ENCODE measurements at regions not wholly inside any gene's neighbourhood (a gene's known extent, or its start where the extent isn't known, plus 50 kb on each side); places are given as distances from the start of the nearest gene placed in this dataset.

DNA sequence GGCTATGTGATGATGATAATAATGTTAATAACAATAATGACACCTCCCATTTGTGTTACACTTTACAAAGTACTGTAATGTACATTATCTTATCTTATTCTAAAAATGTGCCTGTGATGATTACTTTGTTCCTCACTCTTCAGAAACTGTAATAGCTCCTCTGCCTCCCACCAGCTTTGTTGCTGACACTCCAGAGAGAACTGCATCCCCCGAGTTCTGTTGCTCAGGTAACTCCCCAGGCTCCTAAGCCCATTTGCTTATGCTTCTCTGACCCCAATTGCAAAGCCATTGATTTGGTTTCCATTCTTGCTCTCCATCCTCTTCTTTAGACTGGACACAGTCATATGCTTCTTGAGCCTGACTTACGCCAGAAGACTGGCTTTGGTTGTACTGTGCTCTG lies 319.7 kb downstream of the EPM2A start:
- no peak overlapping the region for H3K4me3 Mint-ChIP-seq
- Histone ChIP-seq H3K4me2 (no peak overlapping the region), H3K4me3 (no peak overlapping the region), H3K4me1 (ENCODE audit: insufficient read depth) (no peaks in the 10 kb centered on the region), H3K79me2 (replicated peaks; ENCODE audit: insufficient read depth) (no peaks in the 10 kb centered on the region), H3K27ac (ENCODE audit: low read depth) (no peak overlapping the region), H3K36me3 (ENCODE audit: insufficient read depth) (no peaks in the 10 kb centered on the region), H4K20me1 (replicated peaks; ENCODE audit: insufficient read depth) (peaks cover 4% of the 10 kb centered on the region; the same call in 1 of the 2 replicates), H3K9me2 (ENCODE audit: insufficient read depth) (no peaks in the 10 kb centered on the region), H2AFZ (no peak overlapping the region; the same call in 1 of the 2 replicates), H3F3A (replicated peaks; ENCODE audit: low read depth) (no peaks in the 10 kb centered on the region), H3K27me3 (ENCODE audit: insufficient read depth) (no peaks in the 10 kb centered on the region)
- DNase-seq (ENCODE audit: low spot score) (no peak), ATAC-seq (no peak)
- H3K4me1 Mint-ChIP-seq: no peaks in the 10 kb centered on the region
- no peak overlapping the region for H3K27ac Mint-ChIP-seq
- TF ChIP-seq CREB1 (CRISPR knock-in tag; IDR thresholded peaks at IDR 0.05; ENCODE audit: low read depth): no peak
- TF ChIP-seq JUNB (IDR thresholded peaks at IDR 0.05; ENCODE audit: unreplicated experiment): no peak
- TF ChIP-seq ZNF331 (CRISPR knock-in tag; IDR thresholded peaks at IDR 0.05; ENCODE audit: low read depth): no peak
- TF ChIP-seq, protein P1, sequence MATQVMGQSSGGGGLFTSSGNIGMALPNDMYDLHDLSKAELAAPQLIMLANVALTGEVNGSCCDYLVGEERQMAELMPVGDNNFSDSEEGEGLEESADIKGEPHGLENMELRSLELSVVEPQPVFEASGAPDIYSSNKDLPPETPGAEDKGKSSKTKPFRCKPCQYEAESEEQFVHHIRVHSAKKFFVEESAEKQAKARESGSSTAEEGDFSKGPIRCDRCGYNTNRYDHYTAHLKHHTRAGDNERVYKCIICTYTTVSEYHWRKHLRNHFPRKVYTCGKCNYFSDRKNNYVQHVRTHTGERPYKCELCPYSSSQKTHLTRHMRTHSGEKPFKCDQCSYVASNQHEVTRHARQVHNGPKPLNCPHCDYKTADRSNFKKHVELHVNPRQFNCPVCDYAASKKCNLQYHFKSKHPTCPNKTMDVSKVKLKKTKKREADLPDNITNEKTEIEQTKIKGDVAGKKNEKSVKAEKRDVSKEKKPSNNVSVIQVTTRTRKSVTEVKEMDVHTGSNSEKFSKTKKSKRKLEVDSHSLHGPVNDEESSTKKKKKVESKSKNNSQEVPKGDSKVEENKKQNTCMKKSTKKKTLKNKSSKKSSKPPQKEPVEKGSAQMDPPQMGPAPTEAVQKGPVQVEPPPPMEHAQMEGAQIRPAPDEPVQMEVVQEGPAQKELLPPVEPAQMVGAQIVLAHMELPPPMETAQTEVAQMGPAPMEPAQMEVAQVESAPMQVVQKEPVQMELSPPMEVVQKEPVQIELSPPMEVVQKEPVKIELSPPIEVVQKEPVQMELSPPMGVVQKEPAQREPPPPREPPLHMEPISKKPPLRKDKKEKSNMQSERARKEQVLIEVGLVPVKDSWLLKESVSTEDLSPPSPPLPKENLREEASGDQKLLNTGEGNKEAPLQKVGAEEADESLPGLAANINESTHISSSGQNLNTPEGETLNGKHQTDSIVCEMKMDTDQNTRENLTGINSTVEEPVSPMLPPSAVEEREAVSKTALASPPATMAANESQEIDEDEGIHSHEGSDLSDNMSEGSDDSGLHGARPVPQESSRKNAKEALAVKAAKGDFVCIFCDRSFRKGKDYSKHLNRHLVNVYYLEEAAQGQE (IDR thresholded peaks at IDR 0.05; ENCODE audit: unreplicated experiment): no peak
- no peak for TF ChIP-seq EZH2phosphoT487 (IDR thresholded peaks at IDR 0.05; ENCODE audit: unreplicated experiment)
- TF ChIP-seq, protein P2, sequence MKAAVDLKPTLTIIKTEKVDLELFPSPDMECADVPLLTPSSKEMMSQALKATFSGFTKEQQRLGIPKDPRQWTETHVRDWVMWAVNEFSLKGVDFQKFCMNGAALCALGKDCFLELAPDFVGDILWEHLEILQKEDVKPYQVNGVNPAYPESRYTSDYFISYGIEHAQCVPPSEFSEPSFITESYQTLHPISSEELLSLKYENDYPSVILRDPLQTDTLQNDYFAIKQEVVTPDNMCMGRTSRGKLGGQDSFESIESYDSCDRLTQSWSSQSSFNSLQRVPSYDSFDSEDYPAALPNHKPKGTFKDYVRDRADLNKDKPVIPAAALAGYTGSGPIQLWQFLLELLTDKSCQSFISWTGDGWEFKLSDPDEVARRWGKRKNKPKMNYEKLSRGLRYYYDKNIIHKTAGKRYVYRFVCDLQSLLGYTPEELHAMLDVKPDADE (IDR thresholded peaks at IDR 0.05): no peak
- TF ChIP-seq NANOG (IDR thresholded peaks at IDR 0.05; ENCODE audit: borderline replicate concordance): no peak
- no peak for TF ChIP-seq EZH2 (IDR thresholded peaks at IDR 0.05; ENCODE audit: low read depth, unreplicated experiment)
- no peak for TF ChIP-seq POLR2AphosphoS5 (IDR thresholded peaks at IDR 0.05; ENCODE audit: low read depth)
- TF ChIP-seq, protein P3, sequence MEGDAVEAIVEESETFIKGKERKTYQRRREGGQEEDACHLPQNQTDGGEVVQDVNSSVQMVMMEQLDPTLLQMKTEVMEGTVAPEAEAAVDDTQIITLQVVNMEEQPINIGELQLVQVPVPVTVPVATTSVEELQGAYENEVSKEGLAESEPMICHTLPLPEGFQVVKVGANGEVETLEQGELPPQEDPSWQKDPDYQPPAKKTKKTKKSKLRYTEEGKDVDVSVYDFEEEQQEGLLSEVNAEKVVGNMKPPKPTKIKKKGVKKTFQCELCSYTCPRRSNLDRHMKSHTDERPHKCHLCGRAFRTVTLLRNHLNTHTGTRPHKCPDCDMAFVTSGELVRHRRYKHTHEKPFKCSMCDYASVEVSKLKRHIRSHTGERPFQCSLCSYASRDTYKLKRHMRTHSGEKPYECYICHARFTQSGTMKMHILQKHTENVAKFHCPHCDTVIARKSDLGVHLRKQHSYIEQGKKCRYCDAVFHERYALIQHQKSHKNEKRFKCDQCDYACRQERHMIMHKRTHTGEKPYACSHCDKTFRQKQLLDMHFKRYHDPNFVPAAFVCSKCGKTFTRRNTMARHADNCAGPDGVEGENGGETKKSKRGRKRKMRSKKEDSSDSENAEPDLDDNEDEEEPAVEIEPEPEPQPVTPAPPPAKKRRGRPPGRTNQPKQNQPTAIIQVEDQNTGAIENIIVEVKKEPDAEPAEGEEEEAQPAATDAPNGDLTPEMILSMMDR (conservative IDR thresholded peaks at IDR 0.05; ENCODE audit: low read depth in 2 of 2): no peak
- no peak for TF ChIP-seq STAT1 (IDR thresholded peaks at IDR 0.05; ENCODE audit: unreplicated experiment)
- TF ChIP-seq, protein P4, sequence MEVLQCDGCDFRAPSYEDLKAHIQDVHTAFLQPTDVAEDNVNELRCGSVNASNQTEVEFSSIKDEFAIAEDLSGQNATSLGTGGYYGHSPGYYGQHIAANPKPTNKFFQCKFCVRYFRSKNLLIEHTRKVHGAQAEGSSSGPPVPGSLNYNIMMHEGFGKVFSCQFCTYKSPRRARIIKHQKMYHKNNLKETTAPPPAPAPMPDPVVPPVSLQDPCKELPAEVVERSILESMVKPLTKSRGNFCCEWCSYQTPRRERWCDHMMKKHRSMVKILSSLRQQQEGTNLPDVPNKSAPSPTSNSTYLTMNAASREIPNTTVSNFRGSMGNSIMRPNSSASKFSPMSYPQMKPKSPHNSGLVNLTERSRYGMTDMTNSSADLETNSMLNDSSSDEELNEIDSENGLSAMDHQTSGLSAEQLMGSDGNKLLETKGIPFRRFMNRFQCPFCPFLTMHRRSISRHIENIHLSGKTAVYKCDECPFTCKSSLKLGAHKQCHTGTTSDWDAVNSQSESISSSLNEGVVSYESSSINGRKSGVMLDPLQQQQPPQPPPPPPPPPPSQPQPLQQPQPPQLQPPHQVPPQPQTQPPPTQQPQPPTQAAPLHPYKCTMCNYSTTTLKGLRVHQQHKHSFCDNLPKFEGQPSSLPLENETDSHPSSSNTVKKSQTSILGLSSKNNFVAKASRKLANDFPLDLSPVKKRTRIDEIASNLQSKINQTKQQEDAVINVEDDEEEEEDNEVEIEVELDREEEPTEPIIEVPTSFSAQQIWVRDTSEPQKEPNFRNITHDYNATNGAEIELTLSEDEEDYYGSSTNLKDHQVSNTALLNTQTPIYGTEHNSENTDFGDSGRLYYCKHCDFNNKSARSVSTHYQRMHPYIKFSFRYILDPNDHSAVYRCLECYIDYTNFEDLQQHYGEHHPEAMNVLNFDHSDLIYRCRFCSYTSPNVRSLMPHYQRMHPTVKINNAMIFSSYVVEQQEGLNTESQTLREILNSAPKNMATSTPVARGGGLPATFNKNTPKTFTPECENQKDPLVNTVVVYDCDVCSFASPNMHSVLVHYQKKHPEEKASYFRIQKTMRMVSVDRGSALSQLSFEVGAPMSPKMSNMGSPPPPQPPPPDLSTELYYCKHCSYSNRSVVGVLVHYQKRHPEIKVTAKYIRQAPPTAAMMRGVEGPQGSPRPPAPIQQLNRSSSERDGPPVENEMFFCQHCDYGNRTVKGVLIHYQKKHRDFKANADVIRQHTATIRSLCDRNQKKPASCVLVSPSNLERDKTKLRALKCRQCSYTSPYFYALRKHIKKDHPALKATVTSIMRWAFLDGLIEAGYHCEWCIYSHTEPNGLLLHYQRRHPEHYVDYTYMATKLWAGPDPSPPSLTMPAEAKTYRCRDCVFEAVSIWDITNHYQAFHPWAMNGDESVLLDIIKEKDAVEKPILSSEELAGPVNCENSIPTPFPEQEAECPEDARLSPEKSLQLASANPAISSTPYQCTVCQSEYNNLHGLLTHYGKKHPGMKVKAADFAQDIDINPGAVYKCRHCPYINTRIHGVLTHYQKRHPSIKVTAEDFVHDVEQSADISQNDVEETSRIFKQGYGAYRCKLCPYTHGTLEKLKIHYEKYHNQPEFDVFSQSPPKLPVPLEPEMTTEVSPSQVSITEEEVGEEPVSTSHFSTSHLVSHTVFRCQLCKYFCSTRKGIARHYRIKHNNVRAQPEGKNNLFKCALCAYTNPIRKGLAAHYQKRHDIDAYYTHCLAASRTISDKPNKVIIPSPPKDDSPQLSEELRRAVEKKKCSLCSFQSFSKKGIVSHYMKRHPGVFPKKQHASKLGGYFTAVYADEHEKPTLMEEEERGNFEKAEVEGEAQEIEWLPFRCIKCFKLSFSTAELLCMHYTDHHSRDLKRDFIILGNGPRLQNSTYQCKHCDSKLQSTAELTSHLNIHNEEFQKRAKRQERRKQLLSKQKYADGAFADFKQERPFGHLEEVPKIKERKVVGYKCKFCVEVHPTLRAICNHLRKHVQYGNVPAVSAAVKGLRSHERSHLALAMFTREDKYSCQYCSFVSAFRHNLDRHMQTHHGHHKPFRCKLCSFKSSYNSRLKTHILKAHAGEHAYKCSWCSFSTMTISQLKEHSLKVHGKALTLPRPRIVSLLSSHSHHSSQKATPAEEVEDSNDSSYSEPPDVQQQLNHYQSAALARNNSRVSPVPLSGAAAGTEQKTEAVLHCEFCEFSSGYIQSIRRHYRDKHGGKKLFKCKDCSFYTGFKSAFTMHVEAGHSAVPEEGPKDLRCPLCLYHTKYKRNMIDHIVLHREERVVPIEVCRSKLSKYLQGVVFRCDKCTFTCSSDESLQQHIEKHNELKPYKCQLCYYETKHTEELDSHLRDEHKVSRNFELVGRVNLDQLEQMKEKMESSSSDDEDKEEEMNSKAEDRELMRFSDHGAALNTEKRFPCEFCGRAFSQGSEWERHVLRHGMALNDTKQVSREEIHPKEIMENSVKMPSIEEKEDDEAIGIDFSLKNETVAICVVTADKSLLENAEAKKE (CRISPR knock-in tag; IDR thresholded peaks at IDR 0.05): no peak
- TF ChIP-seq ZNF114 (CRISPR knock-in tag; IDR thresholded peaks at IDR 0.05): no peak
- no peaks in the 10 kb centered on the region for H3K36me3 Mint-ChIP-seq (ENCODE audit: low read depth)
- H3K27me3 Mint-ChIP-seq (ENCODE audit: insufficient read depth, low read depth, poor library complexity): peaks cover 4% of the 10 kb centered on the region
- H3K9me3 Mint-ChIP-seq: no peaks in the 10 kb centered on the region

Data from GM23338 (cell line).